NOMO-1 treated with dmso at 0.1 percent for 144 hours (cell line): ENCODE measurements at regions not wholly inside any gene's neighbourhood (a gene's known extent, or its start where the extent isn't known, plus 50 kb on each side); places are given as distances from the start of the nearest gene placed in this dataset.

Source experiments
- DNase-seq: peaks from one replicate; lab custom pipeline; 2025; ENCODE audit not compliant: unreplicated experiment; lab: John Stamatoyannopoulos, UW

- no peak for DNase-seq
Measured at GRCh38 chr3:57009802-57010201, 50.7 kb upstream of the SPATA12 start.

- no peak for DNase-seq
Measured at GRCh38 chr3:57009367-57009766, 51.1 kb upstream of the SPATA12 start.

- DNase-seq: no peak
Measured at GRCh38 chr3:57007521-57008460, 52.7 kb upstream of the SPATA12 start.

- no peak for DNase-seq
Measured at GRCh38 chr3:57006949-57007419, 53.5 kb upstream of the SPATA12 start.

- DNase-seq: no peak
Measured at GRCh38 chr3:57006179-57006657, 54.2 kb upstream of the SPATA12 start.

GRCh38 chr3:57004229-57004628 is 56.2 kb upstream of the SPATA12 start:
- no peak for DNase-seq

- no peak for DNase-seq
Measured at GRCh38 chr3:57003676-57004075, 56.8 kb upstream of the SPATA12 start.

GRCh38 chr3:57001356-57001755 is 59.1 kb upstream of the SPATA12 start:
- DNase-seq: no peak

GRCh38 chr3:57000012-57000411 is 60.5 kb upstream of the SPATA12 start:
- DNase-seq: no peak

GRCh38 chr3:56999547-56999946 is 60.9 kb upstream of the SPATA12 start:
- no peak for DNase-seq

GRCh38 chr3:56998076-56998529 is 62.4 kb upstream of the SPATA12 start:
- no peak for DNase-seq

GRCh38 chr3:56997675-56998074 is 62.8 kb upstream of the SPATA12 start:
- no peak for DNase-seq

GRCh38 chr3:56997041-56997440 is 63.4 kb upstream of the SPATA12 start:
- no peak for DNase-seq

GRCh38 chr3:56994391-56994790 is 66.1 kb upstream of the SPATA12 start:
- DNase-seq: no peak

- DNase-seq: no peak
Measured at GRCh38 chr3:56990641-56991015, 69.8 kb upstream of the SPATA12 start.

GRCh38 chr3:56989977-56990640 is 70.4 kb upstream of the SPATA12 start:
- no peak for DNase-seq

- no peak for DNase-seq
Measured at GRCh38 chr3:56989169-56989976, 71.1 kb upstream of the SPATA12 start.

- peak; percentile 33 for DNase-seq
Measured at GRCh38 chr3:56988458-56989168, 71.9 kb upstream of the SPATA12 start.

- no peak for DNase-seq
Measured at GRCh38 chr3:56987238-56987895, 73.1 kb upstream of the SPATA12 start.

- no peak for DNase-seq
Measured at GRCh38 chr3:56986347-56986746, 74.1 kb upstream of the SPATA12 start.
